ENCODE measurements at regions not wholly inside any gene's neighbourhood (a gene's known extent, or its start where the extent isn't known, plus 50 kb on each side); places are given as distances from the start of the nearest gene placed in this dataset.

- no peak for DNase-seq
These were observed 80.8 kb upstream of the NR3C2 start for GRCh38 chr4:148522995-148523394.

DNA sequence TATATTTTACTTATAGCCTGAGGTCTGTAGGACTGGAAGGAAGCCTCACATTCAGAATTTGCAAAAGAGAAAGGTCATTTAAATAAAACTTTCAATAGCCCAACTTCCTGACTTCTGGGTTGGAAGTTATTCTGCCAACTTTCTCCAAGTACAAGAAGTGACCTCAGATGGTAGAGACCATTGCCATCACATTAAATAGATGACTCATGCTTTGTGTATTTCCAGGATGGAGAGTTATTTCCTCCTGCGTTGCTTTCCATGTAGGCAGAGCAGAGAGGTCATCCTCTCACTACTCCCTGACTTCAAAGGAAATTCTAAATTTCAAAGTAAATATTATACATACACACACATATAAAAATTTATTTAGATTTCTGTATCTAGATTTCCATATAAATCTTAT, 73.0 kb upstream of the NR3C2 start:
- no peak for DNase-seq

GRCh38 chr4:148514581-148514980, 72.4 kb upstream of the NR3C2 start:
- no peak for DNase-seq

- no peak for DNase-seq
These were observed 71.8 kb upstream of the NR3C2 start for GRCh38 chr4:148514041-148514440.

DNA sequence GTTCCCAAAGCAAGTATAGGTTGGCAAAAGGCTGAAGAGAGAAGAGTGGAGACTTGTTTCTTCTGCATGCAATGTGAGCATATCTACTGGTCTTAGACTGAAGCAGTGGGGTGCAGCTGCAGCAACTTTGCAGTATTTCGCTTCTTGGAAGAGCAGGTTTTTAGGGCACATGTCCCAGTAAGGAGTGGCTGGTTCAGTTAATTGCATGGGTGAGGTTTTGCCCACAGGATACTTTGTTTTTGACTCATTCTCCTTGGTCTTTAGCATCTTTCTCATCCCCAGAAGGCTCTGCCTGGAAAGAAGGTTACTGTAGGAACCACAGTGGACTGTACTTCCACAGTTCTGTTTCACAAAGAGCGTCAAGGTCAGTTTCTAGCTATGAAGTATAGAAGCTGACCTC, 68.0 kb upstream of the NR3C2 start:
- no peak for DNase-seq

DNA sequence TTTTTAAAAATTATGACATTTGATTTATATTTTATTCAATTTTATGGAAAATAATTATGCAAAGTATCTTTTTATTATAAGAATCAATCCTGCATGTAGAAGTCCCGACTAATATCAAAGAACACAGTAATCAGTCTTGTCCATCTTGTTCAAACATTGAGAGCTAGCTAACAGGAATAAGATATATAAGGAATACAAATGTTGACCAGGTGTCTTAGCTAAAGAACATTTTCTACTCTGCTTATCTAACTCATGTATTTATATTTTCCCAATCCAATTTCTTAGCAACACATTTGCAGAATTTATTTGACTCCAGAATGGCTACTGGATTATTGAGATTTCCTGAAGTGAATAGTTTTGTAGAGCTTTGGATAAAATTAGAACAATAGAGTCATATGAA, 61.5 kb upstream of the NR3C2 start:
- DNase-seq: no peak

- no peak for DNase-seq
These were observed 55.0 kb upstream of the NR3C2 start for GRCh38 chr4:148497258-148497657.

- no peak for DNase-seq
These were observed 53.2 kb upstream of the NR3C2 start for GRCh38 chr4:148495463-148495862.

Measured in NCI-H2171 treated with DMSO at 0.1 percent for 48 hours (cell line).